Umbilical cord (tissue), 1 donor: ENCODE measurements at regions not wholly inside any gene's neighbourhood (a gene's known extent, or its start where the extent isn't known, plus 50 kb on each side); places are given as distances from the start of the nearest gene placed in this dataset.
"Not testable (repeated sequence)": the region's sequence is repeated elsewhere in the genome, so short reads cannot be mapped to it uniquely, and the experiment has no call there.

Experiments used
- DNase-seq: peaks from one replicate; pipeline ENCODE4 v3.0.0-alpha.2; 2015; ENCODE audit warnings: low spot score

DNA sequence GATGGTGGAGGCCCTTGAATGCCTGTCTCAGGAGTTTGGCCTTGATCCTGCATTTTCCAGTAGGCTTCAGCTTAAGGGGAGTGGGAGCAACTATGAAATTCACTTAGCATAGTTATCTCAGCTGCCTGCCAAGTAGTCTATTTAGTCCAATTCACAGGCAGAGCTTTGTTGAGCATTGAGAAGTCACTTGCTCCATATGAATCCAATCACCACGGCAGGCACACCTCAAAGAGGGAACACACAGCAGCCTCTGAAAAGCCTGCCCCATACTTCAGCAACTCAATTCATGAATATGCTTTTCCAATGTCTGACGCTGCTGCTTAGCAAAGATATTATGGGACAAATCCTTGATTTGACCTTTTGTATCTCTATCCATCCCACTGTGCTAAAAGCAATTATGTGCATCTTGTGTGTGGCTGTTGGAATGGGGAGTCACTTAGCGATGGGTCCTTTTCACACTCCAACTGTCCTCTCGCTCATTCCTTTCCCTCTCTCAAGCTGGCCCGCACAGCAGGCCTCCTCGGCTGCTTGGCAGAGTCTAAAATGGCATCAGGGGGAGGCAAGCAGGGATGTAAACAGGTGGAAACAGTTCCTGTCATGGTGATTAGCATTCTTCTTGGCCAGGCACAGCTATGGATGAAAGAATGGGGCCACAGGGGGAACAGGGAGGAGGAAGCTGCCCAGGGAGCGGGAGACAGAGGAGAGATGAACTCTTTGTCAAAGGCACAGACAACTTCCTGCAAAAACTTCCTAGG lies 56.0 kb upstream of the LRPPRC start:
- DNase-seq = no peak

DNA sequence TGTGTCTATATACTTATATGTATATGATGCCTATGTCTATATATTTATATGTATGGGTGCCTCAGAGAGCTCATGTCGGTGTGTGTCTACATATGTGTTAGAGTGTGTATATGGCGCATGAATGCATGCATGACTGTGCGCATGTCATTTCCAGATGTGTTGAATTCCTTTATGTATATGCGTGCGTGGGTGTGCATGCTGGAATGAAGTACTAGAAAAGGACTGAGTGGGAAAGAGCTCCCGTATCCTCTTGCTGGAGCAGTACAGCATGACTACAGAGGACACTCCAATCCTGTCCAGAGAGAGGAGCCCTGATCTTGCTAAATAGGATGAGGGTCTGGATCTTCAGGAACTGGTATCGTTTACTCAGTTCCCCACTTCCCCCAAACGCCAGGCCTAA lies 56.8 kb upstream of the LRPPRC start:
- DNase-seq = no peak

DNA sequence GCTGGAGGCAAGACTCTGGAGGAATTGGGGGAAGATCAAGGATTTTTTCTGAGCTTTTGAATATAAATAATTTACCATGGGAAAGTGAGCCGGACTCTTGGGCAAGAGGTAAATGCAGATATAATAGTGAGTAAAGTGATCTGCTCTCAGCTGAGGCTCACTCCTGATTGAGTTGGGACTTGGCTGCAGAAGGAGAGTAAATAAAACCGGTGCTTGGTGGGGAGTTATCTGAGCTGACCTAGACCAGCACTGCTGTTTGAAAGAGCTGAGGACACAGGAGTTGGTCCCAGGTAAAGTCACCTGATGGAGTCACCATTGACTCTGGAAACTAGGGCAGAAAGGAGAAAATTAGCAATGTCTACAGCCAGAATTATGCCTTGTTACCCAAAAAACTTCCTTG lies 57.3 kb upstream of the LRPPRC start:
- DNase-seq = no peak

DNA sequence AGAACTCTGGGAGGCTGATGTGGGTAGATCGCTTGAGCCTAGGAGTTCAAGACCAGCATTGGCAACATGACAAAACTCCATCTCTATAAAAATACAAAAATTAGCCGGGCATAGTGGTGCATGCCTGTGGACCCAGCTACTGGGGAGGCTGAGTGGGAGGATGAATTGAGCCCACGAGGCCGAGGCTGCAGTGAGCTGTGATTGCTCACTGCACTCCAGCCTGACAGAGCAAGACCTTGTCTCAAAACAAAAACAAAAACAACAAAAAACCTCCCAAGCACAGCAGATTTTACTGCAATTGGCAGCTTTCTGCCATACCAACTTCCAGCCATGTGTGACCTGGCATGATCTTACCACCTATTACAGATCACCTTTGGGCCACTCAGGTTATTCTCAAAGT lies 57.7 kb upstream of the LRPPRC start:
- no peak for DNase-seq

DNA sequence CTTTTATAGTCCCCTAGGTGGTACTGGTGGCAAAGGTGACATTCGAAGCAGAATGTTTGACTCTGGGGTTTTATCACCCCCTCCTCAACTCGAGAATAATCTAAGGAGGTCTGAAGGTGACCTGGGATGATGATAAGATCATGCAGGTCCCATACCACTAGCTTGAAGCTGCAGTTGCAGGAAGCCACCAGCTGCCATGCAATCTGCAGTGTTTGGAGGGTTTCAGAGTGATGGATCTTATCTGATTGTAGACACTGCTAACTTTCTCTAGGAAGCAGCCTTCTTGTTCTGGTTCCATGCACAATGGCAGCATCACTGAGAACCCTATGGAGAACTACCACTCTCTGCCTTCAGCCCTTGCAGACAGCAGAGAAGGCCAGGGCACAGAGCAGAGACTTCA lies 59.4 kb upstream of the LRPPRC start:
- no peak for DNase-seq

DNA sequence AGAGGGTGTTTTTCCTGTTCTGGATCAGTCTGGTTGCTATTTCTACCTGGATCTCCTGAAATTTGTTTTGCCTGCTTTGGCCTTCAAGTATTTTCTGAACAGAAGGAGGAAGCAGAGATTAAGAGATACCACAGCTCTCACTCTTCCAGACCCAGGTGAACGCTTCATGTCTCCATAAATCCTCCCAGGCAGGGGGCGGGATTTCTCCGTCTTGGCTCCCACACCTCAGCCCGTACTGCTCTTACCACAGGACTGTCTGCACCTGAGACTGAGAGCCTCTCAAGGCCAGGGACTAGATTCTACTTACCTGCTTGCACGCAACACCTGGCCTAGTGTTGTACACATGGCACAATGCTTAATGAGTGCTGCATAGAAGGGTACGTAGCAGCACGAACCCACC lies 59.9 kb upstream of the LRPPRC start:
- no peak for DNase-seq

DNA sequence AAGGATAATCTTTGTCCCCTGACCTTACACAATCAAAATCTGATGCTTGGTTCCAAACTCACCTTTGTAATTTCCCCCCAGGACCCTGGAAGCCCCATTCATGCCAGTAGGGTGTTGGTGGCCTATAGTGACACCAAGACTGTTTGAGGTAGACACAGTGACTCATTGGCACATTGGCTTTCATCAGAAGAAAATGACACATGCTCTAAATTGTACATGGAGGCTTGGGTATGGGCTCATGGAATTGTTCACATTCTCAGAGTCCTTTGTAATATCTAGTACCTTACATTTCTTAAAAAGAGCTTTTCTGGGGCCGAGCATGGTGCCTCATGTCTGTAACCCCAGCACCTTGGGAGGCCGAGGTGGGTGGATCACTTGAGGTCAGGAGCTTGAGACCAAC lies 61.2 kb upstream of the LRPPRC start:
- DNase-seq = no peak

DNA sequence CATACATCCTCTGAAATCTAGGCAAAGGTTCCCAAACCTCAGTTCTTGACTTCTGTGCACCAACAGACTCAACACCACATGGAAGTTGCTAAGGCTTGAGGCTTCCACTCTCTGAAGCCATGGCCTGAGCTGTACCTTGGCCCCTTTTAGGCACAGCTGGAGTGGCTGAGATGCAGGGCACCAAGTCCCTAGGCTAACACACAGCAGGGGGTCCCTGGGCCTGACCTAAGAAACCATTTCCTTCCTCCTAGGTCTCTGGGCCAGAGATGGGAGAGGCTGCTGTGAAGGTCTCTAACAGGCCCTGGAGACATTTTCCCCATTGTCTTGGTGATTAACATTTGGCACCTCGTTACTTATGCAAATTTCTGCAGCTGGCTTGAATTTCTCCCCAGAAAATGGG lies 64.5 kb upstream of the LRPPRC start:
- DNase-seq = not testable (repeated sequence)

DNA sequence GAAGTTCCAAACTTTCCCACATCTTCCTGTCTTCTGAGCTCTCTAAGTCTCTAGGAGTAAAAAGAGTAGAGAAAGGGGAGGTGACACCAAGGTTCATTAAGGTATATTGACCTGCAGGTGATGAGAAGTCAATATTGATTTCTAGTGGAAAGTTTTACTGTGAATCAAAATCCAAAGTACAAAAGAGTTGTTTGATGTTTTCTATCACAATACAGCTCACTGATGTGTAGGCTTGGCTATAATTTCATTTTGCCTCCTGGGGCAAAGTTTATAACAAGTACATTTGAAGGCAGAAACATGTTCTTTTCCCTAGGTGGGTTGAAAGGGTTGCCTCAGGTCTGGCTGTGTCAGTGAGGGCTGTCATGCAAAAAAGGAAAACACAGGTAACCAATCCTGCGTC lies 65.2 kb upstream of the LRPPRC start:
- no peak for DNase-seq

DNA sequence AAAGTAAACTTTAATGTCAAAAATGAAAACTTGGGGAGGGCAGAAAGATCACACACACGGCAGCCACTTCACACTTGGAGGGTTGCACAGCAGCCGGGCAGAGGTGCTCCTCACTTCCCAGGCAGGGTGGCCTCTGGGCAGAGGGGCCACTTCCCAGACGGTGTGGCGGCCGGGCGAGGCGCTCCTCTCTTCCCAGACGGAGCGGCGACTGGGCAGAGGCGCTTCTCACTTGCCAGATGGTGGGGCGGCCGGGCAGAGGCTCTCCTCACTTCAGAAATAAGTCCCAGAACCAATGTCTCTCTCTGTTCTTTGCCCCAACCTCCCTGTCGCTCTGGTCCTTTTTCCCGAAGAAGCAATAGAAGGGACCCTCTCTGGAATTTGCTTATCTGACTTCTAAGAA lies 65.7 kb upstream of the LRPPRC start:
- no peak for DNase-seq

DNA sequence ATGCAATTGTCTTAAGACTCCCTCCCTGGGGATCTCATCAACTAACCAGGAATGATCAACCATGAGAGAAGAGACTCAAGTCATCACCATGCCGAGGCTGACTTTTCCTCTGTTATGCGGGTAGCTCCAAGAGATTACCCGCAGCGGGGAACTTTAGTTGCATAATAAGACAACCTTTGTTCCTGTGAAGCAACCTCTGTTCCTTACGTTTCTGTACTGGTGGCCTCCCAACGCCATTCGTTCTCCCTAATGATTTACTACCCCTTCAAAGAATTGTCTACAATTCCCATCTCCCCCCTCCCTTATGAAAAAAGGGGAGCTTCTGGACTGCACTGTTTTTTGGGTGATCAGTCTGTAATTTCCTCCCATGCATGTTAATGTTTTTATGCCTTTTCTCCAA lies 66.1 kb upstream of the LRPPRC start:
- no peak for DNase-seq

DNA sequence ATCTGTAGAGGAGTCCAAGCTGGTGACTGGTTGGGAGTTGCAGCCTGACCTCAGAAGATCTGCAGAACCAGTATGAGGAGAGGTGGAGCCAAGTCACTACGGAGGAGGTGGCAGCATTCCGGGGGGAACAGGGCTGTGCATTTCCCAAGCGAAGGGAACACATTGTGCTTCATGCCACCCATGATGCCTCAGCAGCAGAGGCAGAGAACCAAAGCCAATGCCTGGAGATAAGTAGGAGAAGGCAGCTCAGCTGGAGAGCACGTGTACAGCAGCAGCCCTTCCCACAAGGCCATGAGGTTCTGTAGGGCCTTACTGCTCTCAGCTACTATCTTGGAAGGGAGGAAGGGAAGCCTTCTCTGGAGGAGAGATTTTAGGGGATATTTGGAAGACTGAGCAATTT lies 67.2 kb upstream of the LRPPRC start:
- DNase-seq = no peak

DNA sequence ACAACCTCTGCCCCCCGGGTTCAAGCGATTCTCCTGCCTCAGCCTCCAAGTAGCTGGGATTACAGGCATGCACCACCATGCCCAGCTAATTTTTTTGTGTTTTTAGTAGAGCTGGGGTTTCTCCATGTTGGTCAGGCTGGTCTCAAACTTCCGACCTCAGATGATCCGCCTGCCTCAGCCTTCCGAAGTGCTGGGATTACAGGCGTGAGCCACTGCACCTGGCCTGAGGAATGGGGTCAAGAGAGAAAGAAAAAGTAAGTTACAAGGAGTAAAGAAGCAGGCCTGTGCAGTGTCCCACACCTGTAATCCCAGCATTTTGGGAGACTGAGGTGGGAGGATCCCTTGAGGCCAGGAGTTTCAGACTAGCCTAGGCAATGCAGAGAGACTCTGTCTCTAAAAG lies 68.5 kb upstream of the LRPPRC start:
- not testable (repeated sequence) for DNase-seq

DNA sequence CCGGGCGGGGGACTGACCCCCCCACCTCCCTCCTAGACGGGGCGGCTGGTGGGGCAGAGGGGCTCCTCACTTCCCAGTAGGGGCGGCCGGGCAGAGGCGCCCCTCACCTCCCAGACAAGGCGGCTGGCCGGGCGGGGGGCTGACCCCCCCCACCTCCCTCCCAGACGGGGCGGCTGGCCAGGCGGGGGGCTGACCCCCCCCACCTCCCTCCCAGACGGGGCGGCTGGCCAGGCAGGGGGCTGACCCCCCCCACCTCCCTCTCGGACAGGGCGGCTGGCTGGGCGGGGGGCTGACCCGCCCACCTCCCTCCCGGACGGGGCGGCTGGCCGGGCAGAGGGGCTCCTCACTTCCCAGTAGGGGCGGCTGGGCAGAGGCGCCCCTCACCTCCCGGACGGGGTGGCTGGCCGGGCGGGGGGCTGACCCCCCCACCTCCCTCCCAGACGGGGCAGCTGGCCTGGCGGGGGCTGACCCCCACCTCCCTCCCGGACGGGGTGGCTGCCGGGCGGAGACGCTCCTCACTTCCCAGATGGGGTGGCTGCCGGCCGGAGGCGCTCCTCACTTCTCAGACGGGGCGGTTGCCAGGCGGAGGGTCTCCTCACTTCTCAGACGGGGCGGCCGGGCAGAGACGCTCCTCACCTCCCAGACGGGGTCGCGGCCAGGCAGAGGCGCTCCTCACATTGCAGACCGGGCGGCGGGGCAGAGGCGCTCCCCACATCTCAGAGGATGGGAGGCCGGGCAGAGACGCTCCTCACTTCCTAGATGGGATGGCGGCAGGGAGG lies 71.4 kb upstream of the LRPPRC start:
- not testable (repeated sequence) for DNase-seq

DNA sequence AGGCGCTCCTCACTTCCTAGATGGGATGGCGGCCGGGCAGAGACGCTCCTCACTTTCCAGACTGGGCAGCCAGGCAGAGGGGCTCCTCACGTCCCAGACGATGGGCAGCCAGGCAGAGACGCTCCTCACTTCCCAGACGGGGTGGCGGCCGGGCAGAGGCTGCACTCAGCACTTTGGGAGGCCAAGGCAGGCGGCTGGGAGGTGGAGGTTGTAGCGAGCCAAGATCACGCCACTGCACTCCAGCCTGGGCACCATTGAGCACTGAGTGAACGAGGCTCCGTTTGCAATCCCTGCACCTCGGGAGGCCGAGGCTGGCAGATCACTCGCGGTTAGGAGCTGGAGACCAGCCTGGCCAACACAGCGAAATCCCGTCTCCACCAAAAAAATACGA lies 72.0 kb upstream of the LRPPRC start:
- DNase-seq = not testable (repeated sequence)

DNA sequence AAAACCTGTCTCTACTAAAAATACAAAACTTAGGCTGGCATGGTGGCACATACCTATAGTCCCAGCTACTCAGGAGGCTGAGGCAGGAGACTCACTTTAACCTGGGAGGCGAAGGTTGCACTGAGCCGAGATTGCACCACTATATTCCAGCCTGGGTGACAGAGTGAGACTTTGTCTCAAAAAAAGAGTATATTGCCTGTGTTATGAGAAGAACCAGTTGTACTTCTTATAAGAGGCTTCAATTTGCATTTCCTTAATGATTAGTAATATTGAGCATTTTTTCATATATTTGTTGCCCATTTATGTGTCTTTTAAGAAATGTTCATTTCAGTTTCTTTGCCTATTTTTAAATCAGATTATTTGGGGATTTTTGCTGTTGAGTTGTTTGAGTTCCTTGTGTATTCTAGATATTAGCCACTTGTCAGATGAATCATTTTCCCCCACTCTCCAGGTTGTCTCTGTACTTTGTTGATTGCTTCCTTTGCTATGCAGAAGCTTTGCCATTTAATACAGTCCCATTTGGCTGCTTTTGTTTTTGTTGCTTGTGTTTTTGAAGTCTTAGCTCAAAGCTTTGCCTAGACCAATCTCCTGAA lies 75.8 kb upstream of the LRPPRC start:
- DNase-seq = no peak

DNA sequence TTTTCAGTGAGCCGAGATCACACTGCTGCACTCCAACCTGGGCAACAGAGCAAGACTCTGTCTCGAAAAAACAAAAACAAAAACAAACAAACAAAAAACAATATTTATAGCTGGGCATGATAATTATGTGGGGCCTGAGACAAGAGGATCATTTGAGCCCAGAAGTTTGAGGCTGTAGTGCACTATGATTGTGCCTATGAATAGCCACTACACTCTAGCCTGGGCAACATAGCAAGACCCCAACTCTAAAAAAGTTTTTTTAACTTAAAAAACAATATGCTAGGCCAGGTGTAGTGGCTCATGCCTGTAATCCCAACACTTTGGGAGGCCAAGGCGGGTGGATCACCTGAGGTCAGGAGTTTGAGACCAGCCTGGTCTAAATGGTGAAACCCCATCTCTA lies 77.9 kb upstream of the LRPPRC start:
- not testable (repeated sequence) for DNase-seq

DNA sequence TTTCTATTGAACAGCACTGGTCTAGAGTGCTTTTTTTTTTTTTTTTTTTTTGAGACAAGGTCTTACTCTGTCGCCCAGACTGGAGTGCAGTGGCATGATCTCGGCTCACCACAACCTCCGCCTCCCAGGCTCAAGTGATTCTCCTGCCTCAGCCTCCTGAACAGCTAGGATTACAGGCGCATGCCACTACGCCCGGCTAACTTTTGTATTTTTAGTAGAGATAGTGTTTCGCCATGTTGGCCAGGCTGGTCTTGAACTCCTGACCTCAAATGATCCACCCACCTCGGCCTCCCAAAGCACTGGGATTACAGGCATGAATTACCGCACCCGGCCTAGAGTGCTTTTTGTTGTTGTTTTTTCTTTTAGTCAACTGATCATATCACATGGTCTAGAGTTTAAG lies 79.0 kb upstream of the LRPPRC start:
- not testable (repeated sequence) for DNase-seq

DNA sequence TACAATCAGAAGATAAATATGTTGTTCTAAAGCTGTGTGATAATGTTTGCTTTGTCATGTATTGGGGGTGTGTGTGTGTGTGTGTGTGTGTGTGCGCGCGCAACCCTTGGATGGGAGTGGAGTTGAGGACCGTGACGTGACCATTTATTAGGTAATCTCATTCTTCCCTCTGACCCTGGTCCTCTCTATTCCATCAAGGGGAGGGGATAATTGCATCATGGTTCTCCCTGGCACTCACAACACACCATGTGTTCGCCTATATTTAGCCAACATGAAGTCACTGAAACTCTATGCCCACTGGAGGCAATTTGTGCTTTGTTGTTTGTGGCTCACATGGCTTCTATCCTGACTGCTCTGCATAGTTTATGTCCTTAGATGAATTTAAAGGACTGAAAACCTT lies 79.8 kb upstream of the LRPPRC start:
- DNase-seq = no peak

DNA sequence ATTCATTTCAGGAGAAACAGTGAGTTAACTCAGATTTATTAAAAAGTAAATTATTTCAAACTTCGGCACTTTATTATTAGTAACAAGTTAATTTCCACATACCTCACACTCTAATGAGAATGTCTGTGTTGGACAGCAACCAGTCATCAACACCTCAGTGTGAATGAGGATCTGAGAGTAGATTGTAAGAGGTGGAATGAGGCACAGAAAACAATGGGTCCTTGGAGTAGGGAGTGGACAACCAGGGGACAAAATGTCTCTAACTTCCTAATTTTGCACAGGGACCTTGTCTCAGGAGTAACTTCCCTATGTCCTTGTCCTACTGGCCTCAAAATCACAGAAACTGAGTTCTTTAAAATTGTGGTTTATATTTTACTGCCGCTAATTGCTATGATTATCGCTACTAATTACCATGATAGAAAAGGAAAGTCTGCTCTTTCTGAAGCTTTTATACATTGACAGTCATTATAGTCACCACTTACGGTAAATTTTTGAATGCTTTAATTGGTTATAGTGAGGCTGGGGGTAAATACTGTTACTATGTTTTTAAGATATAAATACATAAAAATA lies 82.2 kb upstream of the LRPPRC start:
- no peak for DNase-seq

DNA sequence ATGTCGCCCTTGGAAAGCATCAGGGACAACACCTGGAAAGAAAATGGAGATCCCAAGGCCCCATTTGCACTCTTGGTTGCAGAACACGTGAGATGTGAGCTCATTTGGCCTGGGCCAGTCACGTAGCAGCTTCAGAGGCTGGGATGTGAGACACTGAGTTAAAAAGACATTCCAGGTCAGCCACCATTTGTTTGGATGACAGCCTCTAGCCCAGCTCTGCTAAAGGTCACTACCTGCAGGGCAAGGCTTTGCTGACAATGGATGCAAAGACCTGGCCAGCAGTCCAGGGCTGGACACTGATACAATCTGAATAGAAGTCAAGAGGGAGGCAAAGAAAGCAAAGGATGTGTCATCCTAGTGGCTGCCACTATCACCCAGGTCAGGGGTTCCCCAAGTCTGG lies 83.9 kb upstream of the LRPPRC start:
- DNase-seq = no peak

DNA sequence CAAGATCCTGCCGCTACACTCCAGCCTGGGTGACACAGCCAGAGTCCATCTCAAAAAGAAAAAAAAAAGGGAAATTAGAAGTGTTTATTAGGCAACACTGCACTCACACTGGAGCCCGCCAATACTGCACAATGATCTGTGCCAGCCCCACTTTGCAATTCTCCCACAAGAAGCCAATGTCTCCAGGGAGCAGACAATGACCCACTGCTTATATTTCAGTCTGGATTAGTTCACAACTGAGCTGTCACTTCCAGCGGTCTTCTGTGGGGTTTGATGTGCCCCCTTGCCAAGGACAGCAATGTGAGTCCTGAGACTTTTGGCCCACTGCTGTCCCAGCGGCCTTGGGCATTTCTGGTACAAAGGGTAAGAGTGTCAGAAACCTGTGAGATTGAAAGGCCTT lies 85.6 kb upstream of the PPM1B start:
- DNase-seq = no peak

DNA sequence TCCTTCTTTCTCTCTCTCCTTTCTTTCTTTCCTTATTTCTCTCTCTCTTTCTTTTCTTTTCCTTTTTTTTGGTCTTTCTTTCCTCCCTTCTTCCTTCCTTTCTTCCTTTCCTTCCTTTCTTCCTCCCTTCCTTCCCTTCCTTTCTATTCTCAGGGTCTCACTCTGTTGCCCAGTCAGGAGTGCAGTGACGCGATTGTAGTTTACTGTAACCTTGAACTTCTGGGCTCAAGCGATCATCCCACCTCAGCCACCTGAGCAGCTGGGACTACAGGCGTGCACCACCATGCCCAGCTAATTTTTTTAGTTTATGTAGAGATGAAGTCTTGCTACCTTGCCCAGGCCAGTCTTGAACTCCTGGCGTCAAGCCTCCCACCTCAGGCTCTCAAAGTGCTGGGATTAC lies 83.8 kb upstream of the PPM1B start:
- no peak for DNase-seq
